Astrocyte of the spinal cord (primary cell): ENCODE measurements at regions not wholly inside any gene's neighbourhood (a gene's known extent, or its start where the extent isn't known, plus 50 kb on each side); places are given as distances from the start of the nearest gene placed in this dataset.
"Not testable (repeated sequence)": the region's sequence is repeated elsewhere in the genome, so short reads cannot be mapped to it uniquely, and the experiment has no call there.

ENCODE experiments used
- DNase-seq: peaks from one replicate; pipeline ENCODE4 v3.0.0; 2011; ENCODE audit warnings: low read depth, low spot score
- H3K4me3 ChIP-seq: 2 replicates; pipeline ENCODE4 v1.5.1; 2011; ENCODE audit warnings: low read depth, mild to moderate bottlenecking, low read length, moderate library complexity
- in situ Hi-C: cut with HindIII; loops from 2 replicates; pipeline ENCODE4 v1.10.0; 2017; ENCODE audit warnings: low sequenced_read_pairs
- TF ChIP-seq, protein P1 (sequence below): IDR thresholded peaks from 2 replicates; pipeline ENCODE4 v1.5.1; 2012; ENCODE audit warnings: low read depth, mild to moderate bottlenecking, low read length, inconsistent platforms

GRCh38 chr10:5576780-5577624 lies 52.2 kb downstream of the CALML3 start:
- TF ChIP-seq, protein P1, sequence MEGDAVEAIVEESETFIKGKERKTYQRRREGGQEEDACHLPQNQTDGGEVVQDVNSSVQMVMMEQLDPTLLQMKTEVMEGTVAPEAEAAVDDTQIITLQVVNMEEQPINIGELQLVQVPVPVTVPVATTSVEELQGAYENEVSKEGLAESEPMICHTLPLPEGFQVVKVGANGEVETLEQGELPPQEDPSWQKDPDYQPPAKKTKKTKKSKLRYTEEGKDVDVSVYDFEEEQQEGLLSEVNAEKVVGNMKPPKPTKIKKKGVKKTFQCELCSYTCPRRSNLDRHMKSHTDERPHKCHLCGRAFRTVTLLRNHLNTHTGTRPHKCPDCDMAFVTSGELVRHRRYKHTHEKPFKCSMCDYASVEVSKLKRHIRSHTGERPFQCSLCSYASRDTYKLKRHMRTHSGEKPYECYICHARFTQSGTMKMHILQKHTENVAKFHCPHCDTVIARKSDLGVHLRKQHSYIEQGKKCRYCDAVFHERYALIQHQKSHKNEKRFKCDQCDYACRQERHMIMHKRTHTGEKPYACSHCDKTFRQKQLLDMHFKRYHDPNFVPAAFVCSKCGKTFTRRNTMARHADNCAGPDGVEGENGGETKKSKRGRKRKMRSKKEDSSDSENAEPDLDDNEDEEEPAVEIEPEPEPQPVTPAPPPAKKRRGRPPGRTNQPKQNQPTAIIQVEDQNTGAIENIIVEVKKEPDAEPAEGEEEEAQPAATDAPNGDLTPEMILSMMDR = no peak
- in situ Hi-C loops = no loop called here
- H3K4me3 ChIP-seq = no peak overlapping the region
- no peak for DNase-seq

DNA sequence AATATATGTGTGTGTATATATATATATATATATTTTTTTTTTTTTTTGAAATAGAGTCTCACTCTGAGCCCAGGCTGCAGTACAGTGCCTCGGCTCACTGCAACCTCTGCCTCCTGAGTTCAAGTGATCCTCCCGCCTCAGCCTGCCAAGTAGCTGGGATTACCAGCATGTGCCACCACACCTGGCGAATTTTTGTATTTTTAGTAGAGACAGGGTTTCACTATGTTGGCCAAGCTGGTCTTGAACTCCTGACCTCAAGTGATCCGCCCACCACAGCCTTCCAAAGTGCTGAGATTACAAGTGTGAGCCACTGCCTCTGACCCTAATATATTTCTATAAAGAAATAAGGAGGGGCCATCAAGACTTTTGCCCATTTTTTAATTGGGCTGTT lies 55.3 kb downstream of the CALML3 start:
- DNase-seq, in situ Hi-C loops, H3K4me3 ChIP-seq: not testable (repeated sequence)

DNA sequence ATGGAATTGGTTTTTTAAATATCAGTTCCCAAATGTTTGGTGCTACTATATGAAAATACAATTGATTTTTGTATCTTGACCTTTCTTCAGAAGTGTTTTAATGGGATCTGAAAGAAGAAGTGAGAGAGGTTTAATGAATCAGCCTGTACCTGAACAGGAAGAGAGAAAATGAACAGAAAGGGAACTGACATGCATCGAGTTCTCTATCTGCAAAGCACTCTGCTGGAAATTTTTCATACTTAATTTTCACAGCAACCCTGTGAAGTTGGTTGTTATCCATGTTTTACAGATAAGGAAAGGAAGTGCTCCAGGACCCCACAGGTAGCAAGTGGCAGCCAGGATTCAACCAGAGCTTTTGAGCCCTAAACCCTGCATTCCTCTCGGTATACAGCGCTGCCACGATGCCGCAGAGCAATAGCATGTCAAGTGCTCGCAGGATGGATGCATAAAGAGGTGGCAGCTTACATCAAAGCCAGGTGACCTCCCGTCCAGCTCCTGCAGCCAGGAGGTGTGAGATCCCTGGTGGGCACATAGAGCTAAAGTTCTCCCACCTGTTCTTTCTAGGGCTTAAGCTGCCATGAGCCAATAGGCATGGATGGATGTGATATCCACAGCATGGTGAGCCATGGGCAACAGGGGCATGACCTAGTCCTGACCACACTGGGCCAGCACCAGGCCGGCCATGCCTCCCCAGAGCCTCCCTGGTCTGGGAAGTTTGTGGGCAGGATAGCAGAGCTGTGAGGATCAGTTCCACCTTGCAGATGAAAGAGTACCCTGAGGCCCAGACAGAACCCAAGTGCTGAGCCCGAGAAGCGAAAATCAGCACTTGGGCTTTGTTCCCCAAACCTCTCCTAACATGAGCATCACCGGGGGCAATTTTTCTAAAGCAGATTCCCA lies 57.2 kb downstream of the CALML3 start:
- no peak overlapping the region for H3K4me3 ChIP-seq
- TF ChIP-seq, protein P1 = no peak
- no peak for DNase-seq
- in situ Hi-C loops = no loop called here

GRCh38 chr10:5582736-5583135 lies 58.0 kb downstream of the CALML3 start:
- no peak for DNase-seq
- TF ChIP-seq, protein P1 = peak; percentile 5

DNA sequence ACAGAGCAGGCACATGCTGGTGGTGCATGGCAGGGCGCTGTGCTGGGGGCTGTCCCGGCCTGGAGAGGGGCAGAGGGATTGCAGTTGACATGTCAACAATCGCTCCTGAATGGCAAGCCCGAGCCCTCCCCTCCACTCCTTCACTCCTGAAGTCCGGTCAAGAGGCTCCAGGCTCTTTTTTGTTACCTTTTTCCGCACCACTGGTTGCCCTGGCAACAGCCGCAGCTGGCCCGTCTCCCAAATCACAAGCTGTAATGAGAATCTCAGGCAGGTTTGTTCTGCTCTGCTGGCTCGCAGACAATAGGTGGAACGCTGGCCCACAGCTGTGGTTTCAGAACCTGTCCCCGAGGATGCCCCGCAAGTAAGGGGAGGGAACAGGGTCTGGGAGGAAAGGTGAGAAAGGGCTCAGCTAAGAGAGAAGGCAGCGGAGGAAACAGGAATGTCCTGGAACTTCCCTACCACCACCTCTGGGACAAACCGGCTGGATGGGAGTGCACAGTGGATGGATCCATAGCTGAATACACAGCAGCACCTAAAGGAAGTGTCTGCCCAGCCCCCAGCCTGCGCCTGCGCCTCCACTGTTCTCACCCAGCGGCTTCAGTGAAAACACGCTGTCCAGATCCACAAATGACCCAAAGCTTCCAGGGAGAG lies 58.9 kb downstream of the CALML3 start:
- peak; percentile 79 for DNase-seq
- in situ Hi-C loops = no loop called here
- H3K4me3 ChIP-seq = no peak overlapping the region
- TF ChIP-seq, protein P1 = no peak

More at GRCh38 chr10:5582736-5583135, 58.0 kb downstream of the CALML3 start:
- H3K4me3 ChIP-seq = no peak overlapping the region
- in situ Hi-C loops = no loop called here

DNA sequence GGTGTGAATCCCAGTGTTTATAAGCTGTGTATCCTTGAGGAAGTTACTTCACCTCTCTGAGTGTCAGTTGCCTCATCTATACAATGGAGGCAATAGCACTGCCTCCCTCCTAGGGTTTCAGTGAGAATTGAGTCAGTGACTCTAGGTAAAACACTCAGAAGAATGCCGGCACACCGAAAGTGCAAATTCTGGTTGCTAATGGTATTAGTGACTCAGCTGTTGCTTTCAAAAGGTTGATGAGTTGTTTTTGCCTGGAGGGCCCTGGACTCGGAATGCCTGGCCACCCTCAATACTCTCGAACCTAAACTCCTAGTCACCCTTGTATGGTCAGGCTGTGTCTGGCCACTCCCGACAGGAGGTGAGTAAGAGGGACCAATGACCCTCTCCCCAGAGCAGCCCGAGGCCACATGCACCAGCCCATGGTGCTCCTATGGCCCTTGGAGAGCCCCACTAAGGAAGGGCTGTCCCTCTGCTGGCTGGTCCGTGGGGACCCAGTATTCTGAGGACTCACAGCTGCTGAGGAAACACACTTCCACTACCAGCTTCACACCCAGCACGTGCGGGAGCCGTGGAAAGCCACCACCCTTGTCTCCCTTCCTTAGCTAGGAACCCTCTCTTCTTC lies 60.2 kb downstream of the CALML3 start:
- in situ Hi-C loops = no loop called here
- H3K4me3 ChIP-seq = no peak overlapping the region
- peak; percentile 90 for DNase-seq
- TF ChIP-seq, protein P1 = no peak
